Stimulated activated CD8-positive, alpha-beta memory T cell treated with anti-CD3 and anti-CD28 coated beads, Interleukin-4, amount 100 ng/mL, for 4 hours (primary cell): ENCODE measurements at regions not wholly inside any gene's neighbourhood (a gene's known extent, or its start where the extent isn't known, plus 50 kb on each side); places are given as distances from the start of the nearest gene placed in this dataset.
"Not testable (repeated sequence)": the region's sequence is repeated elsewhere in the genome, so short reads cannot be mapped to it uniquely, and the experiment has no call there.

Source experiments
- DNase-seq, 2 donors: peaks; one replicate each; pipeline ENCODE4 v3.0.0-alpha.2; 2020; ENCODE audit warnings: low read depth in 2 of 2, low spot score in 1 of 2

GRCh38 chrX:13387666-13388494 lies 68.0 kb upstream of the ATXN3L start:
- DNase-seq: no peak

GRCh38 chrX:13386636-13387035 lies 66.8 kb upstream of the ATXN3L start:
- no peak for DNase-seq

- DNase-seq: no peak
Measured at GRCh38 chrX:13386092-13386491, 66.2 kb upstream of the ATXN3L start.

GRCh38 chrX:13383907-13384306 lies 64.1 kb upstream of the ATXN3L start:
- DNase-seq: no peak

- DNase-seq: no peak
Measured at GRCh38 chrX:13381514-13381913, 61.7 kb upstream of the ATXN3L start.

GRCh38 chrX:13380211-13380610 lies 60.4 kb upstream of the ATXN3L start:
- no peak for DNase-seq

- not testable (repeated sequence) for DNase-seq
Measured at GRCh38 chrX:13378562-13379518, 59.0 kb upstream of the ATXN3L start.

GRCh38 chrX:13377550-13377934 lies 57.7 kb upstream of the ATXN3L start:
- no peak for DNase-seq

- DNase-seq: no peak
Measured at GRCh38 chrX:13376857-13377549, 57.1 kb upstream of the ATXN3L start.

GRCh38 chrX:13375596-13375995 lies 55.7 kb upstream of the ATXN3L start:
- not testable (repeated sequence) for DNase-seq

- no peak for DNase-seq
Measured at GRCh38 chrX:13374364-13374763, 54.5 kb upstream of the ATXN3L start.

GRCh38 chrX:13373431-13374187 lies 53.8 kb upstream of the ATXN3L start:
- DNase-seq: no peak

GRCh38 chrX:13373027-13373426 lies 53.2 kb upstream of the ATXN3L start:
- no peak for DNase-seq

- DNase-seq: no peak
Measured at GRCh38 chrX:13372203-13372980, 52.5 kb upstream of the ATXN3L start.

GRCh38 chrX:13371186-13371585 lies 51.3 kb upstream of the ATXN3L start:
- no peak for DNase-seq

GRCh38 chrX:13370713-13371112 lies 50.9 kb upstream of the ATXN3L start:
- DNase-seq: no peak
